ENCODE measurements at regions not wholly inside any gene's neighbourhood (a gene's known extent, or its start where the extent isn't known, plus 50 kb on each side); places are given as distances from the start of the nearest gene placed in this dataset.

- TF ChIP-seq CTCF (conservative IDR thresholded peaks at IDR 0.05; ENCODE audit: low read depth in 2 of 2) (no peak), STAT1 (IDR thresholded peaks at IDR 0.05; ENCODE audit: unreplicated experiment) (no peak), EZH2 (IDR thresholded peaks at IDR 0.05; ENCODE audit: low read depth, unreplicated experiment) (no peak)
These were observed 105.4 kb upstream of the ANKRD28 start for GRCh38 chr3:15903164-15903563.
